H7 (cell line): ENCODE measurements at regions not wholly inside any gene's neighbourhood (a gene's known extent, or its start where the extent isn't known, plus 50 kb on each side); places are given as distances from the start of the nearest gene placed in this dataset.
A peak's percentile ranks its signal among the peaks of the same experiment; 100 is the strongest.
"Not testable (repeated sequence)": the region's sequence is repeated elsewhere in the genome, so short reads cannot be mapped to it uniquely, and the experiment has no call there.

Experiments used
- DNase-seq: peaks from one replicate; pipeline ENCODE4 v3.0.0; 2012
- H3K27me3 ChIP-seq: 2 replicates; pipeline ENCODE4 v1.6.0; 2011; ENCODE audit warnings: mild to moderate bottlenecking, low read length; ENCODE audit not compliant: control insufficient read depth, insufficient read depth
- H3K36me3 ChIP-seq: replicated peaks from 2 replicates; pipeline ENCODE4 v1.5.1; 2011; ENCODE audit warnings: low read length; ENCODE audit not compliant: control insufficient read depth, insufficient read depth
- H3K4me3 ChIP-seq: 2 replicates; pipeline ENCODE4 v1.5.1; 2011; ENCODE audit warnings: low read depth, mild to moderate bottlenecking, control low read depth, low read length, moderate library complexity; ENCODE audit not compliant: insufficient read depth

GRCh38 chr4:82301390-82301789 lies 72.4 kb downstream of the HNRNPD start:
- H3K4me3 ChIP-seq, H3K36me3 ChIP-seq, H3K27me3 ChIP-seq, DNase-seq: not testable (repeated sequence)

GRCh38 chr4:82293304-82293703 lies 80.5 kb downstream of the HNRNPD start:
- H3K27me3 ChIP-seq = no peaks in the 10 kb centered on the region; the same call in 1 of the 2 replicates
- H3K36me3 ChIP-seq = no peaks in the 10 kb centered on the region
- H3K4me3 ChIP-seq = no peak overlapping the region
- no peak for DNase-seq

- Histone ChIP-seq H3K36me3 (no peaks in the 10 kb centered on the region), H3K4me3 (no peak overlapping the region), H3K27me3 (no peaks in the 10 kb centered on the region; the same call in 1 of the 2 replicates)
- no peak for DNase-seq
These were observed 86.1 kb downstream of the HNRNPD start for GRCh38 chr4:82287720-82288119.

- peak; percentile 97 for DNase-seq
- Histone ChIP-seq H3K4me3 (peak overlapping the region; percentile 38), H3K27me3 (no peaks in the 10 kb centered on the region; the same call in 1 of the 2 replicates), H3K36me3 (no peaks in the 10 kb centered on the region)
These were observed 88.7 kb downstream of the HNRNPD start for GRCh38 chr4:82284858-82285805.

GRCh38 chr4:82284475-82284857 lies 89.3 kb downstream of the HNRNPD start:
- DNase-seq = peak; percentile 43
- H3K27me3 ChIP-seq = no peaks in the 10 kb centered on the region; the same call in 1 of the 2 replicates
- peak overlapping the region; percentile 38 for H3K4me3 ChIP-seq
- no peaks in the 10 kb centered on the region for H3K36me3 ChIP-seq

GRCh38 chr4:82282875-82283274 lies 90.9 kb downstream of the HNRNPD start:
- Histone ChIP-seq H3K4me3 (no peak overlapping the region), H3K27me3 (no peaks in the 10 kb centered on the region), H3K36me3 (no peaks in the 10 kb centered on the region)
- no peak for DNase-seq

GRCh38 chr4:82279550-82279949 lies 94.2 kb downstream of the HNRNPD start:
- H3K36me3 ChIP-seq, DNase-seq, H3K27me3 ChIP-seq, H3K4me3 ChIP-seq: not testable (repeated sequence)

GRCh38 chr4:82276332-82276640 lies 97.5 kb downstream of the HNRNPD start:
- Histone ChIP-seq H3K27me3 (no peaks in the 10 kb centered on the region), H3K36me3 (no peaks in the 10 kb centered on the region), H3K4me3 (no peak overlapping the region)
- DNase-seq = no peak

DNA sequence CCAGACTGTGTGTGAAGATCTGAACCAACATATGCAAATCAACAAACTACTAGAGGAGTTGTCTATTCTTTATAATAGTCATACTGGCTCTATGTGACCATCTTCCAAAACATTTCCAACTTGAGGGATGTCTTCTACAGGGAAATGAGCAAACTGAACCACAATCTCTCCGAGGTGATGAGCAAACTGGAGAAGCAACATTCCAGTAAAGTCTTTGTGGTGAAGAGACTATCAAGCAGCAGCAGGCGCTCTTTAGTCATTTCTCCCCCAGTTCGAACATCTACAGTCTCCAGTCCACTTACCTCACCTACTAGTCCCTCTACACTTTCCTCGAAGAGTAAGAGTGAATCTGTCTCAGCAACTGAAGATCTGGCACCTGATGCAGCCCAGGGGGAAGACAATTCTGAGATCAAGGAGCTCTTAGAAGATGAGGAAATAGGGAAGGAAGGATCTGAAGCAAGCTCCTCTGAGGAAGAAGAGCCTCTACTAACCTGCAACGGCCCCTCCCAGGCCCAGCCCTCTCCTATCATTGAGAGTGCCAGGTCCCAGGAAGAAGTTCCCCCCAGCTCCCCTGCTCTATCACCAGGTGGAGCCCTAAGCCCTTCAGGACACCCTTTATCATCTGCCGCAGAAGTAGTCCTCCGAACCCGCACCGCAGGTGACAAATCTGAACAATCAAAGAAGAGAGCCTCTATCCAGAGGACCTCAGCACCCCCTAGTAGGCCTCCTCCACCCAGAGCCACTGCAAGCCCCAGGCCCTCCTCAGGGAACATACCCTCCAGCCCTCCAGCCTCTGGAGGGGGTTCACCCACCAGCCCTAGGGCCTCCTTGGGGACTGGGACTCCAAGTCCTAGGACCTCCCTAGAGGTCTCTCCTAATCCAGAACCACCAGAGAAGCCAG lies 98.1 kb downstream of the HNRNPD start:
- no peak overlapping the region for H3K4me3 ChIP-seq
- H3K27me3 ChIP-seq = no peaks in the 10 kb centered on the region
- DNase-seq = peak; percentile 62
- H3K36me3 ChIP-seq = no peaks in the 10 kb centered on the region

GRCh38 chr4:82274700-82275099 lies 99.1 kb downstream of the HNRNPD start:
- DNase-seq, H3K27me3 ChIP-seq, H3K36me3 ChIP-seq, H3K4me3 ChIP-seq: not testable (repeated sequence)

DNA sequence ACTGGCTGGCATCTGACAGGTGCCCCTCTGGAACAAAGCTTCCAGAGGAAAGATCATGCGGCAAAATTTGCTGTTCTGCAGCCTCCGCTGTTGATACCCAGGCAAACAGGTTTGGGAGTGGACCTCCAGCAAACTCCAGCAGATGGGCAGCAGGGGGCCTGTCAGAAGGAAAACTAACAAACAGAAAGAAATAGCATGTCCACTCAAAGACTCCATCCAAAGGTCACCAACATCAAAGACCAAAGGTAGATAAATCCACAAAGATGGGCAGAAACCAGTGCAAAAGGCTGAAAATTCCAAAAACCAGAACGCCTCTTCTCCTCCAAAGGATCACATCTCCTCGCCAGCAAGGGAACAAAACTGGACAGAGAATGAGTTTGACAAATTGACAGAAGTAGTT lies 101.3 kb downstream of the HNRNPD start:
- H3K27me3 ChIP-seq, H3K36me3 ChIP-seq: not testable (repeated sequence)

DNA sequence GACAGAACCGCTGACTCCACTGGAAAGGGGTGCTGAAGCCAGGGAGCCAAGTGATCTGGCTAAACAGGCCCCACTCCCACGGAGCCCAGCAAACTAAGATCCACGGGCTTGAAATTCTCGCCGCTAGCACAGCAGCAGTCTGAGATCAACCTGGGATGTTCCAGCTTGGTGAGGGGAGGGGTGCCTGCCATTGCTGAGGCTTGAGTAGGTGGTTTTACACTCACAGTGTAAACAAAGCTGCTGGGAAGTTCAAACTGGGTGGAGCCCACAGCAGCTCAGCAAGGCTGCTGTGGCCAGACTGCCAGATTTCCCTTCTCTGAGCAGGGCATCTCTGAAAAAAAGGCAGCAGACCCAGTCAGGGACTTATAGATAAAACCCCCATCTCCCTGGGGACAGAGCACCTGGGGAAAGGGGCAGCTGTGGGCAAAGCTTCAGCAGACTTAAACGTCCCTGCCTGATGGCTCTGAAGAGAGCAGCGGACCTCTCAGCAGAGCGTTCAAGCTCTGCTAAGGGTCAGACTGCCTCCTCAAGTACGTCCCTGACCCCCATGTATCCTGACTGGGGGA lies 101.8 kb downstream of the HNRNPD start:
- not testable (repeated sequence) for DNase-seq

More for the DNA sequence above, 101.3 kb downstream of the HNRNPD start:
- H3K4me3 ChIP-seq, DNase-seq: not testable (repeated sequence)

DNA sequence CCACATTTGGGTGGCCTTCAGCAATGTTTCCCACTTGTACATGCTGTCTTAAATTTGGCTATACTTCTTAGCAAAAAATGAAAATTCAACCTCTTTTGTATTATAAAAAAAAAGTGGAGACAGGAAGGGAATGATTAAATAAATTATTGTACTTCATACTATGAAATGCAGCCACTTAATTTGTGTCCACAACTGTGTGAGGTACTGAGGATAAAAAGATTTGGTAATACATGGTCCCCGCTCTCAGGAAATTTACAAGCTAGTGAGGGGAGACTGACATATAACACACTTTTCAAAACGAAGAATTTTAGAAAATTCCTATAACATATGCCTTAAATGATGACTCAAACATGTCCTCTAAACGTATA lies 105.0 kb downstream of the HNRNPD start:
- H3K4me3 ChIP-seq = no peak overlapping the region
- H3K36me3 ChIP-seq = no peaks in the 10 kb centered on the region; the same call in 1 of the 2 replicates
- H3K27me3 ChIP-seq = no peaks in the 10 kb centered on the region
- no peak for DNase-seq

More for the DNA sequence above, 101.8 kb downstream of the HNRNPD start:
- H3K36me3 ChIP-seq, H3K4me3 ChIP-seq, H3K27me3 ChIP-seq: not testable (repeated sequence)

- H3K36me3 ChIP-seq = no peaks in the 10 kb centered on the region; the same call in 1 of the 2 replicates
- no peaks in the 10 kb centered on the region for H3K27me3 ChIP-seq
- no peak overlapping the region for H3K4me3 ChIP-seq
- peak; percentile 60 for DNase-seq
These were observed 105.6 kb downstream of the HNRNPD start for GRCh38 chr4:82268050-82268825.
